ENCODE measurements at regions not wholly inside any gene's neighbourhood (a gene's known extent, or its start where the extent isn't known, plus 50 kb on each side); places are given as distances from the start of the nearest gene placed in this dataset.
"Not testable (repeated sequence)": the region's sequence is repeated elsewhere in the genome, so short reads cannot be mapped to it uniquely, and the experiment has no call there.

- H3K79me2 ChIP-seq (ENCODE audit: insufficient read depth, low read length); H3K9me3 Mint-ChIP-seq; H4K91ac ChIP-seq (ENCODE audit: insufficient read length, low read depth, low read length); H3K9ac ChIP-seq (ENCODE audit: extremely low read depth, insufficient read length, low read length); H4K20me1 ChIP-seq (ENCODE audit: control insufficient read depth, insufficient read depth, insufficient read length); H3K27ac Mint-ChIP-seq; H3K4ac ChIP-seq (ENCODE audit: low read depth, low read length); H3K36me3 Mint-ChIP-seq (ENCODE audit: insufficient read depth in 1 of 3, low read depth in 3 of 3); H2BK5ac ChIP-seq (ENCODE audit: insufficient read length, low read length); H2BK120ac ChIP-seq (ENCODE audit: low read depth, low read length, poor library complexity, severe bottlenecking); H3K9me3 ChIP-seq (ENCODE audit: control insufficient read depth, low read depth, low read length); H3K4me3 Mint-ChIP-seq; H4K8ac ChIP-seq (replicated peaks; ENCODE audit: insufficient read length, low read depth, low read length); H3K27me3 ChIP-seq (ENCODE audit: insufficient read depth, low read length); H3K4me1 ChIP-seq (ENCODE audit: insufficient read depth, low read length); H3K14ac ChIP-seq (ENCODE audit: insufficient read depth, low read length); H3K23me2 ChIP-seq (ENCODE audit: insufficient read length, low read depth, low read length, poor library complexity, severe bottlenecking); H2BK15ac ChIP-seq (ENCODE audit: low read depth, low read length); H3K56ac ChIP-seq (ENCODE audit: insufficient read length, low read depth, low read length); H3K27ac ChIP-seq (ENCODE audit: insufficient read length, low read depth, low read length); H3K4me2 ChIP-seq (ENCODE audit: insufficient read depth, insufficient read length, low read length); H3K18ac ChIP-seq (ENCODE audit: insufficient read length, low read depth, low read length); H2BK12ac ChIP-seq (ENCODE audit: insufficient read length, low read depth, low read length); H4K5ac ChIP-seq (ENCODE audit: insufficient read length, low read depth, low read length); H3K79me1 ChIP-seq (ENCODE audit: insufficient read depth, low read depth, low read length, poor library complexity, severe bottlenecking); H3K27me3 Mint-ChIP-seq (ENCODE audit: low read depth); H3T11ph ChIP-seq (ENCODE audit: low read length); H2BK20ac ChIP-seq (ENCODE audit: low read depth, low read length, poor library complexity, severe bottlenecking); H2AK5ac ChIP-seq (ENCODE audit: insufficient read length, low read length); H3K23ac ChIP-seq (ENCODE audit: insufficient read length, low read depth, low read length); H2AFZ ChIP-seq (ENCODE audit: low read length): not testable (repeated sequence)
- DNase-seq, result peak; percentile 36
- no CpG with 5 or more reads among the region's 6 CpGs for WGBS (ENCODE audit: extremely low coverage, insufficient read length, low lambda C conversion rate)
- peaks cover 8 to 11% of the 10 kb centered on the region in 2 experiments; a peak in 3 of 4 replicates for H3K4me1 Mint-ChIP-seq
These were observed 220.1 kb downstream of the ATP6V0E2 start for GRCh38 chr7:150093897-150094296.

GRCh38 chr7:150096213-150096994 lies 222.6 kb downstream of the ATP6V0E2 start:
- peaks cover 20% of the 10 kb centered on the region for H3K27me3 Mint-ChIP-seq (ENCODE audit: low read depth)
- H3K4me2 ChIP-seq (ENCODE audit: insufficient read depth, insufficient read length, low read length); H3K4ac ChIP-seq (ENCODE audit: low read depth, low read length); H3K4me1 ChIP-seq (ENCODE audit: insufficient read depth, low read length); DNase-seq; H2BK120ac ChIP-seq (ENCODE audit: low read depth, low read length, poor library complexity, severe bottlenecking); H3K4me3 Mint-ChIP-seq; H3K27ac Mint-ChIP-seq; H3K9me3 ChIP-seq (ENCODE audit: control insufficient read depth, low read depth, low read length); H2BK15ac ChIP-seq (ENCODE audit: low read depth, low read length); H3K18ac ChIP-seq (ENCODE audit: insufficient read length, low read depth, low read length); H3K56ac ChIP-seq (ENCODE audit: insufficient read length, low read depth, low read length); H3K23ac ChIP-seq (ENCODE audit: insufficient read length, low read depth, low read length); H3K27ac ChIP-seq (ENCODE audit: insufficient read length, low read depth, low read length); H3K79me2 ChIP-seq (ENCODE audit: insufficient read depth, low read length); H2BK5ac ChIP-seq (ENCODE audit: insufficient read length, low read length); H3K27me3 ChIP-seq (ENCODE audit: insufficient read depth, low read length); H3K9me3 Mint-ChIP-seq; H4K20me1 ChIP-seq (ENCODE audit: control insufficient read depth, insufficient read depth, insufficient read length); H3K36me3 Mint-ChIP-seq (ENCODE audit: insufficient read depth in 1 of 3, low read depth in 3 of 3); H3K23me2 ChIP-seq (ENCODE audit: insufficient read length, low read depth, low read length, poor library complexity, severe bottlenecking); H2AK5ac ChIP-seq (ENCODE audit: insufficient read length, low read length); H4K5ac ChIP-seq (ENCODE audit: insufficient read length, low read depth, low read length); H4K91ac ChIP-seq (ENCODE audit: insufficient read length, low read depth, low read length); H4K8ac ChIP-seq (replicated peaks; ENCODE audit: insufficient read length, low read depth, low read length); H3K14ac ChIP-seq (ENCODE audit: insufficient read depth, low read length); H2AFZ ChIP-seq (ENCODE audit: low read length); H3K4me1 Mint-ChIP-seq; H2BK20ac ChIP-seq (ENCODE audit: low read depth, low read length, poor library complexity, severe bottlenecking); H3T11ph ChIP-seq (ENCODE audit: low read length); H3K9ac ChIP-seq (ENCODE audit: extremely low read depth, insufficient read length, low read length); H3K79me1 ChIP-seq (ENCODE audit: insufficient read depth, low read depth, low read length, poor library complexity, severe bottlenecking); H2BK12ac ChIP-seq (ENCODE audit: insufficient read length, low read depth, low read length): not testable (repeated sequence)
- no CpG with 5 or more reads among the region's 6 CpGs for WGBS (ENCODE audit: extremely low coverage, insufficient read length, low lambda C conversion rate)
